ENCODE measurements at regions not wholly inside any gene's neighbourhood (a gene's known extent, or its start where the extent isn't known, plus 50 kb on each side); places are given as distances from the start of the nearest gene placed in this dataset.

GRCh38 chr13:30819136-30819888 lies 84.0 kb downstream of the ALOX5AP start:
- no peaks in the 10 kb centered on the region for H3F3A ChIP-seq (replicated peaks; ENCODE audit: insufficient read depth)
- H3K27ac ChIP-seq (ENCODE audit: low read depth in 2 of 2, low read length in 1 of 2): peak overlapping the region in 1 of 2 experiments; percentile 64; a peak in 2 of 4 replicates
- H3K27me3 ChIP-seq (ENCODE audit: insufficient read depth): no peaks in the 10 kb centered on the region
- no peaks in the 10 kb centered on the region for H3K9me3 ChIP-seq
- no peak overlapping the region for H3K4me3 ChIP-seq (ENCODE audit: low read depth in 2 of 2, low read length in 1 of 2)
- no peaks in the 10 kb centered on the region for H3K9me2 ChIP-seq
- H2AFZ ChIP-seq (ENCODE audit: low read depth): no peak overlapping the region
- no peaks in the 10 kb centered on the region for H3K79me2 ChIP-seq (ENCODE audit: insufficient read depth)
- ChIA-PET POLR2A (no interaction called here), CTCF (interaction anchor here (1.2 kb wide), 1 partner anchor 14 kb away, joined by 3 read pairs; no protein-coding TSS in a partner anchor)
- H3K4me1 ChIP-seq (ENCODE audit: control insufficient read depth in 1 of 2, insufficient read depth in 2 of 2, low read depth in 1 of 2, low read length in 1 of 2): 0 out of 4 replicates have a peak, but pooled peaks cover 0 to 5% of the 10 kb centered on the region in 2 experiments
- H3K4me2 ChIP-seq: no peak overlapping the region
- WGBS (ENCODE audit: low lambda C conversion rate): 89% methylated on average over 7 of the region's 7 CpGs
- H4K20me1 ChIP-seq (ENCODE audit: insufficient read depth): no peaks in the 10 kb centered on the region
- TF ChIP-seq RXRA (IDR thresholded peaks at IDR 0.05; ENCODE audit: borderline replicate concordance, low read depth) (no peak), MXI1 (IDR thresholded peaks at IDR 0.05; ENCODE audit: low read depth, low read length) (no peak), CHD2 (IDR thresholded peaks at IDR 0.05; ENCODE audit: low read length, partially characterized antibody) (no peak), POLR2AphosphoS5 (IDR thresholded peaks at IDR 0.05; ENCODE audit: low read depth, low read length) (no peak), NFIC (IDR thresholded peaks at IDR 0.05; ENCODE audit: borderline replicate concordance) (no peak), GATA2 (CRISPR knock-in tag; IDR thresholded peaks at IDR 0.05) (no peak), CTCF (IDR thresholded peaks at IDR 0.05) (no peak)
- no peak overlapping the region for H3K9ac ChIP-seq
- H3K36me3 ChIP-seq (replicated peaks in 1 of 2; ENCODE audit: control insufficient read depth in 1 of 2, insufficient read depth in 2 of 2, low read length in 1 of 2): no peaks in the 10 kb centered on the region
- DNase-seq: no peak

GRCh38 chr13:30821421-30821820 lies 84.7 kb upstream of the MEDAG start:
- no peaks in the 10 kb centered on the region for H3K27me3 ChIP-seq (ENCODE audit: insufficient read depth)
- peak overlapping the region; percentile 38; the same call in 1 of the 2 replicates for H2AFZ ChIP-seq (ENCODE audit: low read depth)
- H4K20me1 ChIP-seq (ENCODE audit: insufficient read depth): no peaks in the 10 kb centered on the region
- no peak for DNase-seq
- no peaks in the 10 kb centered on the region for H3F3A ChIP-seq (replicated peaks; ENCODE audit: insufficient read depth)
- H3K9me3 ChIP-seq: no peaks in the 10 kb centered on the region
- H3K4me3 ChIP-seq (ENCODE audit: low read depth in 2 of 2, low read length in 1 of 2): no peak overlapping the region
- no peak overlapping the region for H3K4me2 ChIP-seq
- TF ChIP-seq SMC3 (IDR thresholded peaks at IDR 0.05; ENCODE audit: low read depth, low read length) (no peak), SIN3A (IDR thresholded peaks at IDR 0.05; ENCODE audit: borderline replicate concordance, low read depth, low read length) (no peak), USF2 (IDR thresholded peaks at IDR 0.05; ENCODE audit: borderline replicate concordance, low read depth, low read length) (no peak), TEAD4 (IDR thresholded peaks at IDR 0.05; ENCODE audit: borderline replicate concordance, insufficient read depth) (no peak), EP300 (IDR thresholded peaks at IDR 0.05; ENCODE audit: borderline replicate concordance in 1 of 2, low read depth in 1 of 2, low read length in 1 of 2) (no peak), EZH2phosphoT487 (IDR thresholded peaks at IDR 0.05; ENCODE audit: borderline replicate concordance, low read depth) (no peak), TAF1 (IDR thresholded peaks at IDR 0.05; ENCODE audit: borderline replicate concordance, low read depth, low read length) (no peak), FOSL2 (IDR thresholded peaks at IDR 0.05; ENCODE audit: borderline replicate concordance, low read depth) (no peak), GABPA (IDR thresholded peaks at IDR 0.05; ENCODE audit: low read depth) (no peak), USF1 (IDR thresholded peaks at IDR 0.05; ENCODE audit: borderline replicate concordance, low read depth) (no peak), PBX3 (IDR thresholded peaks at IDR 0.05) (no peak)
- no peaks in the 10 kb centered on the region for H3K79me2 ChIP-seq (ENCODE audit: insufficient read depth)
- no peak overlapping the region for H3K27ac ChIP-seq (ENCODE audit: low read depth in 2 of 2, low read length in 1 of 2)
- no peak overlapping the region for H3K9ac ChIP-seq
- WGBS (ENCODE audit: low lambda C conversion rate): 85% methylated on average over 2 of the region's 2 CpGs
- no peaks in the 10 kb centered on the region for H3K9me2 ChIP-seq
- H3K4me1 ChIP-seq (ENCODE audit: control insufficient read depth in 1 of 2, insufficient read depth in 2 of 2, low read depth in 1 of 2, low read length in 1 of 2): 0 out of 4 replicates have a peak, but pooled peaks cover 0 to 5% of the 10 kb centered on the region in 2 experiments
- ChIA-PET POLR2A (no interaction called here), CTCF (interaction anchor here (1.2 to 1.3 kb wide), 2 partner anchors 12 to 113 kb away, joined by 3 read pairs; no protein-coding TSS in a partner anchor)
- no peaks in the 10 kb centered on the region for H3K36me3 ChIP-seq (replicated peaks in 1 of 2; ENCODE audit: control insufficient read depth in 1 of 2, insufficient read depth in 2 of 2, low read length in 1 of 2)
